ENCODE measurements at regions not wholly inside any gene's neighbourhood (a gene's known extent, or its start where the extent isn't known, plus 50 kb on each side); places are given as distances from the start of the nearest gene placed in this dataset.
"Not testable (repeated sequence)": the region's sequence is repeated elsewhere in the genome, so short reads cannot be mapped to it uniquely, and the experiment has no call there.

DNA sequence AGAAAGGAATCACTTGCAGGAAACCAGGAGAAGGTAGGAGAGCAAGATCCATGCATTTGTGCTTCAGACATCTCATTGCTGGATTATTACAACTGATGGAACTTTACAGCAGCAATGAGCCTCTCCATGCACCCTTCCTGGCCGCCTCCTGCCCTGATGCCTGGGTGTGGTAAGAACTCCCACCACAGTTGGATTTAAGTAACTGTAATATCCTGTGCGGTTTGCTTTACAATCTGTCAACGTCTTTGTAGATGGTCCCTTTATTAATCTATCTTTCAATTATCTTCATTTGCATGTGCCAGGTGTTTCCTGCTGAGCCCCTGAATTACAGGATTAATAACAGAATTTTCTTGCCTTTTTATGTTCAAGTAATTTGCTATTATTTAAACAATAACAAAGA, 1300.5 kb upstream of the TMEM132C start:
- no peak for DNase-seq (ENCODE audit: low spot score)

DNA sequence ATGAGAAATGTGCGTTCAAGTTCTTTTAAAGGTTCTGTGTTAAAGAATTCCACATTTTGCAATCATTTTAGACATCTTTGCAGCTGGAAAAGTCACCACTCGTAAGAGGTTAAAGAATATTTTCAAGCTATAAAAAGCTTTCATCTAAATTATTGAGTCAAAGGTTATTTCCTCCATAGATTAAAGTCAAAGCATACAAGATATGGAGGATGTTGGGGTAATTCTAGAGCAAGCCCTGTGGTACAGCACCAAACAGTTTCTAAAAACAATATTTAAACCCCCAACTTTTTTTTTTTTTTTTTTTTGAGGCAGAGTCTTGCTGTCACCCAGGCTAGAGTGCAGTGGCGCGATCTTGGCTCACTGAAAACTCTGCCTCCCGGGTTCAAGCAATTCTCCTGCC, 1299.8 kb upstream of the TMEM132C start:
- no peak for DNase-seq (ENCODE audit: low spot score)

DNA sequence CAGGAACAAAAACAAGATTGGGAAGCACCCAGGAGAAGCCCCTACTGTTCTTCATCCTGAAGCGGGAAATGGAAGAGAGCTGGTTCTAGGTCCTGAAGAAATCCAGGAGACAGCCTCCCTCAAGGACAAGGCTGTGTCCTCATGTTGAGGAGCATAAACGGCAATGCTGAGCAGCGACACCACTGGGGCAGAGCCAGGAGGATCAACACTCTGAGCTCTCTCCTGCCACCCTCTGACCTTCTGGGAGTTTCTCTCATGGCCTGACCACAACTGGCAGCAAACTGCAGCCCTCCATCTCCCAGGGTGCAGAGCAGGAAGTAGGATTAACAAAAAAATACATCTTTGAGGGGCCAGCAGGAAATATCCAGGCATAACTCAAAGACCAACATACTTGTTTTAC, 1292.2 kb upstream of the TMEM132C start:
- no peak for DNase-seq (ENCODE audit: low spot score)

DNA sequence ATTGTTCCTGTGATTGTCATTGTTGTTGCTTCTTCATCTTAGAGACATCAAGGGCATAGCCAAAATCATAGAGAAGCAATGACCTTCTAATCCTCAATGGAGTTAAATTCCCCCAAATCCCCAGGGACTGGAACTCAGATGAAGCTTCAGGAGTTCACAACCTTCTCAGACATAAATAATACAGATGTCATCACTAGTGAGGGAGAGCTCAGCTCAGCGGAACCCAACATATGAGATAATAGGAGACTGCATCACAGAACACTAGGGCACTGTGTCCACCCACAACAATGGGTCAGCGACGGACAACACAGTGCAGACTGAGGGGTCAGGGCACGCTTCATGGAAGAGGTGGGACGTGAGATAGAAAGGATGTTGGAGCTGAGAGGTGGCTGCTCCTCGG, 1290.4 kb upstream of the TMEM132C start:
- DNase-seq (ENCODE audit: low spot score): no peak

DNA sequence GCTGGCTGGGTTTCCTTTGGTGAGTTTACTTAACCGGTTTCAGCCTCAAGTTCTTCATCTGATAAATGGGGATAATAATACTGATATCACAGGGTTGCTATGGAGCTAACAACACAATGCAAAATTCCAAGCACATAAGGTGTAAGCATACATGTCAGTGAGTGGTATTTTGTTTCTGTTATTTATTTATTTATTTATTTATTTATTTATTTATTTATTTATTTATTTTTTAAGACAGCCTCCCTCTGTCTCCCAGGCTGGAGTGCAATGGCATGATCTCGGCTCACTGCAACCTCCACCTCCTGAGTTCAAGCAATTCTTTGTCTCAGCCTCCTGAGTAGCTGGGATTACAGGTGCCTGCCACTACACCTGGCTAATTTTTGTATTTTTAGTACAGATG, 1287.4 kb upstream of the TMEM132C start:
- DNase-seq (ENCODE audit: low spot score): not testable (repeated sequence)

DNA sequence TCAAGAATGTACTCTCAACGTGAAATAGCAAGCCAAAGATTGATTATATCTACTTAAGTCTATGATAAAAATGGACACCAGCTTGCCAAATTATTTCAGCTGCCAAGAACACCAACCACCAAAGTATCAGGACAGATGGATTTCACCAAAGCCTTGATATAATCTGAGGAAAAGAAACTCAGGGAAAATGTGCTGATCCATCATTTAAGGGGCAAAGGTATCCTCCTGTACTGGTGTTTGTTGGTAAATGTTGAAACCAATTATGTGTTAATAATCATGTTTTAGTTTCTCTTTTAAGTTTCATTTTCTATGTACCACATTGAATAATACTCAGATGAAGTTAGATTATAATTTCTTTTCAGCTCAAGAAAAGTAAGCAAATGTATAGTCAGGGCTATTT, 1284.3 kb upstream of the TMEM132C start:
- no peak for DNase-seq (ENCODE audit: low spot score)

DNA sequence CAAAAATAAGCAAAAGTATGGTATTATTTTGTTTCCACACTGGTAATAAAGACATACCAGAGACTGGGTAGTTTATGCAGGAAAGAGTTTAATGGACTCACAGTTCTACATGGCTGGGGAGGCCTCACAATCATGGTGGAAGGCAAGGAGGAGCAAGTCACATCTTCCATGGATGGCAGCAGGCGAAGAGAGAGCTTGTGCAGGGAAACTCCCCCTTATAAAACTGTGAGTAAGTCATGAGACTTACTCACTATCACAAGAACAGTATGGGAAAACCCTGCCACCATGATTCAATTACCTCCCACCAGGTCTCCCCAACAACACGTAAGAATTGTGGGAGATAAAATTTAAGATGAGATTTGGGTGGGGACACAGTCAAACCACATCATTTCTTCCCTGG, 1283.2 kb upstream of the TMEM132C start:
- DNase-seq (ENCODE audit: low spot score): not testable (repeated sequence)

DNA sequence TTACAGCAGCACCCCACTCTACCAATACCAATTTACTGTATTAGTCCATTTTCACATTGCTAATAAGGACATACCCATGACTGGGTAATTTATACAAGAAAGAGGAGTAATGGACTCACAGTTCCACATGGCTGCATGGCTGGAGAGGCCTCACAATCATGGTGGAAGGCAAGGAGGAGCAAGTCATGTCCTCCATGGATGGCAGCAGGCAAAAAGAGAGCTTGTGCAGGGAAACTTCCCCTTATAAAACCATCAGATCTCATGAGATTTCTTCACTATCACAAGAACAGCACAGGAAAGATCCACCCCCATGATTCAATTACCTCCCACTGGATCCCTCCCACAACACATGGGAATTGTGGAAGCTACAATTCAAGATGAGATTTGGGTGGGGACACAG, 1281.3 kb upstream of the TMEM132C start:
- not testable (repeated sequence) for DNase-seq (ENCODE audit: low spot score)

DNA sequence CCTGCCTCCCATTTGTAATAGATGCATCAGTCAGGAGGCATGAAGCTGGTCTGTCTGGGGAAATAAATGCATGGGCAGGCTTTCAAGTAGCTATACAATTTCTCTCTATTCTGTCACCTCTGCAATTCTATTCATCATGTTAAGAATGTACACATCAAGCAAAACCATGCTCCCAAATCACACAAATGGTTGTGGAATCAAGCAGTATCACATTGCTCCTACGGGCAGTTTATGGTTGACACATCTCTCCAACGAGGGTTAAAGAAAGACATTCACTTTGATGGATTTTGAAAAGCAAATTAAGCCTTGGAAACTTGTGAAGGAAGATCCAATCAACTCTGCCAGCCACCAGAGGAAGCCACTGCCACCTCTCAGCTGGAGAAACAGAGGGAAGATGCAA, 1277.4 kb upstream of the TMEM132C start:
- DNase-seq (ENCODE audit: low spot score): no peak

DNA sequence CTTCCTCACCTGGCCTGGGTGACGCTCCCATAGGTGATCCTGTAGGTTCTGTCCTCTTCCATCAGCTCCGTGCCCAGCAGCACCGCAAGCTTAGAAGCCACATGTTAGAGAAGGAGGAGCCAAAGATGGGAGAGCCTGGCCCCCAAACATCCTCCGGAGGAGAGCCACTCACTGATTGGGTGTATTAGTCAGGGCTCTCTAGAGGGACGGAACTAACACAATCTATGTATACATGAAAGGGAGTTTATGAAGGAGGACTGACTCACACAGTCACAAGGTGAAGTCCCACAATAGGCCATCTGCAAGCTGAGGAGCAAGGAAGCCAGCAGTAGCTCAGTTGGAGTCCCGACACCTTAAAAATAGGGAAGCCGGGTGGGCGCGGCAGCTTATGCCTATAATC, 1273.1 kb upstream of the TMEM132C start:
- no peak for DNase-seq (ENCODE audit: low spot score)

DNA sequence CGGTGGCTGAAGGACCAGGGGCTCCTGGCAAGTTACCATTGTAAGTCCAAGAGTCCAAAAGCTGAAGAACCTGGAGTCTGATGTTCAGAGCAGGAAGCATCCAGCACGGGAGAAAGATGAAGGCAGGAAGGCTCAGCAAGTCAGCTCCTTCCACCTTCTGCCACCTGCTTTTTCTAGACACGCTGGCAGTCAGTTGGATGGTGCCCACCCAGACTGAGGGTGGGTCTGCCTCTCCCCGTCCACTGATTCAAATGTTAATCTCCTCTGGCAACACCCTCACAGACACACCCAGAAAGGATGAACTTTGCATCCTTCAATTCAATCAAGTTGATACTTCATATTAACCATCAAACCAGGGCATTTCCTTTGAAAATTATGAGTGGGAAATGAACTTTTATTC, 1272.4 kb upstream of the TMEM132C start:
- no peak for DNase-seq (ENCODE audit: low spot score)

GRCh38 chr12:126998031-126998430, 1268.9 kb upstream of the TMEM132C start:
- DNase-seq (ENCODE audit: low spot score): no peak

DNA sequence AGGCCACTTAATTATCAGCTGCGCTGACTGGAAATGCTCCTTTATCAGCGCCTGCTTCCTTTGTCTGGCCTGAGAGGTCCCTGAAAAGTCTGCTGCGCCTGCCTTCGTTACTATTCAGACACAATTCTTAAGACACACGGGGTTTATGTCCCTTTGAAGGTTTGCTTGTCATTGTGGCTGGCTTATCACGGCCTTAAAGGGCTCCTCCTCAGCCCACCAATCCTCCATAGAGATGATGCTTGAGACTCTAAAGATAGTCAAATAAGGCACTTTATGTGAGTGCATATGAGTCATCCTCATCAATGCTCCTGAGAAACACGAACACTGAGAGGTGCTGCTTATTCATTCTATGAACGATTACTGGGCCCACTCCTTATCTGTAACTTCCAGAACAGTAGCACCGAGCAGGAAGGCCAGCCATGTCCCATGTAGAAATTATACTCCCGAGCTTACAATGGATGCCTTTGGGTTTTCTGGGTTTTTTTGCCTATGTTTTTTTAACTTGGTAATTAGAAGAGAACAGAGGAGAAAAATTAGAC, 1268.2 kb upstream of the TMEM132C start:
- DNase-seq (ENCODE audit: low spot score): no peak

GRCh38 chr12:126999352-126999751, 1267.6 kb upstream of the TMEM132C start:
- no peak for DNase-seq (ENCODE audit: low spot score)

DNA sequence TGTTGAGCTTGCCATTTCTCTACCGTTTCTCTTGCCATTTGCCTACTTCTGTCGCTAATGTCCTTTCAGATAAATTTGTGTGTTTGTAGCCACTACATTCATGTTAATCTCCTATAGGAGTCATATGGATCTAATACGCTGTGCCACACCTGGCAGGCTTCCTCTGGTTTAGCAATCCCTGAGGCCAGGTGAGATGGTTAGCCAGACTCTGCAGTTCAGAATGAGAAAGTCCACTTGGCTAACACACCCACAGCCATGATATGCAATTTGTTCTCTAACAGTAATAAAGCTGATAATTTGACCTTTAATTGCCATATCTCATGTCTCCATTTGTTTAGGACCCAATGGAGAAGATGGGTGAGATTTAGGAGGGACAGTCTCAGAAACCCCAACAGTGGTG, 1261.6 kb upstream of the TMEM132C start:
- no peak for DNase-seq (ENCODE audit: low spot score)

- no peak for DNase-seq (ENCODE audit: low spot score)
Measured at GRCh38 chr12:127006972-127007371, 1260.0 kb upstream of the TMEM132C start.

DNA sequence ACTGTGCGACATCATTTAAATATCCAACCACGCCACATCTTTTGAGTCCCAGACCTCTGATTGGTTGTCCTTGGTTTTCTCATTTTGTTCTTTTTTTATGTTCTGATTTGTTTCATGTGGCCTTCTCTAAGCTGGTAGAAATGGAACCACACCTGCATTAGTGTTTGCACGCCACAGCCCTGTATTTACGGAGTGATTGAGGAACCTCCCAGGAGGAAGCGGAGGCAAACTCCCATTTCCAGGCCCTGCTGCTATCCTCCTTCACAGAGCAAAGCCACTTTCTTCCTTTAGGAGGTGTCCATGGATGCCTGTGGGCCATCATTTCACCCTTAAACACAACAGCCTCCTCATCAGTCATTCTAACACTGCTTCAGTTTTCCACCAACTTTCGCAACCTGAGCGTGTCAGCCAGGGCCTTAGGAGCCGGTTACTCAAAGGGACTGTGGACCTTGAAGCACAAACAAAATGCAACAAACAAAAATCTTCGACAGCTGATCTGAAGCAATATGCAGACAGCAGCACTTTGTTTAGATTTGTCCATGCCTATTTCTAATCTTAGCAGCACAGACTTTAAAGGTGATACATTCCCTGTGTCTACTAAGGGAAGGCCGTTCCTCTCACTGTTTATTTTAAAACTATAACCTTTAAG, 1258.1 kb upstream of the TMEM132C start:
- DNase-seq (ENCODE audit: low spot score): no peak

- no peak for DNase-seq (ENCODE audit: low spot score)
Measured at GRCh38 chr12:127012109-127012508, 1254.9 kb upstream of the TMEM132C start.

GRCh38 chr12:127013197-127013596, 1253.8 kb upstream of the TMEM132C start:
- DNase-seq (ENCODE audit: low spot score): no peak

- DNase-seq (ENCODE audit: low spot score): no peak
Measured at GRCh38 chr12:127014079-127014478, 1252.9 kb upstream of the TMEM132C start.

DNA sequence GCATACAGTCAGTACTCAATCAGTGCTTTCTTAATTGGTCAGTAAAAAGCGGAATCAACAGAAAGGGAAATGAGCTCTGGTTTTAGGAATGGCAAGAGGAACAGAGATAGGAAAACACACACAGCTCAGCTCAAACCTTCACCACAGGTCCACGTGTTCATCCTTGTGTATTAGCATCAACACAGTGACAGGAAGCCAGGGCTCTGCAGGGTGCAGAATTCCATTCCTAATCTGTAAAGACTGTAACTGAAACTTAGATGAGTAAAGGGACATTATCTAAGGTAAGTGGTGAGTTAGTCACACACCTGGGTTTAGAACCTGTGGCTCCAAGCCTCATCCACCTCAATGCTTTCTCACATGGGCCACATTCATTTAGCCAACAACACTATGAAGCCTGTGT, 1242.2 kb upstream of the TMEM132C start:
- DNase-seq (ENCODE audit: low spot score): no peak

GRCh38 chr12:127025545-127025944, 1241.4 kb upstream of the TMEM132C start:
- no peak for DNase-seq (ENCODE audit: low spot score)

- DNase-seq (ENCODE audit: low spot score): no peak
Measured at GRCh38 chr12:127035011-127035879, 1231.7 kb upstream of the TMEM132C start.
